ENCODE measurements at regions not wholly inside any gene's neighbourhood (a gene's known extent, or its start where the extent isn't known, plus 50 kb on each side); places are given as distances from the start of the nearest gene placed in this dataset.

DNA sequence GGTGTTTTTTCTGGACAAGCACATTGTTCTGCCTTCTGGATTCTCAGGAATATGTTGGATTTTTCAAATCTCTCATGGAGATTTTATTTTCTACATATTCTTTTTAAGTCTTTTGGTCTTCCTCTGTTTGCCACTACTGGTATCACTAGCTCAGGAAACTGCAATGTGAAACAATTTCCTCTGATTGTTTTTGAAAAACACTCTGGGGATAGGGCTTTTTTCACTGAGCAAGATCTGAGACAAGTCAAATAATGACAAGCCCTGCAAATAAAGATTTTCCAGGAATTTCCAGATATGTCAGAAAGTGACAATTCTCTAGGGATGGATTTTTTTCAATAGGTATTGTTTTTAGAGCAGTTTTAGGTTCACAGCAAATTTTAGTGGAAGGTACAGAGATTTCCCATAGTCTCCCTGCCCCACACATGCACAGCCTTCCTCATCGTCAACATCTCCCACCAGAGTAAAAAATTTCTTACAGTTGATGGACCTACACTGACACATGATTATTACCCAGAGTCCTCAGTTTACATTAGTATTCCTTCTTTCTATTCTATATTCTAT lies 86.9 kb upstream of the TMEM161B start:
- DNase-seq (ENCODE audit: low spot score) = no peak

- no peak for DNase-seq (ENCODE audit: low spot score)
These were observed 57.2 kb upstream of the TMEM161B start for GRCh38 chr5:88325868-88326267.

DNA sequence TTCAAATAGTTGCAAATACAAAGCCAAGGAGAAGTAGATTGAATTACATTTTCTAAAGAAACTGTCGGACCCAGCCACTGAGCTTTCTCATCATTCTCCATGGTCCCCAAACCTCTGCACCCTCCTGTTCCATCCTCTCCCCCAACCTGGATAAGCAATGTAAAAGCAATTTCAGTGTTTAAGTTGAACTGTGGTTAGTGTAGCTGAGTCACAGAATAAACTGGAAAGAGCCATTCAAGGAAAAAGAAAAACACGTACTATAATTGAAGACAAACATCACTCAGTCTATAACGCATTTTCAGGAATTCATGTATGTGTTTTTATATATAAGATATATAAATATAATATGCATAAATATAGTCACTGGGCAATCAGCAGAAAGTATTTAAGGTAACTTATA lies 54.1 kb upstream of the TMEM161B start:
- DNase-seq (ENCODE audit: low spot score) = no peak

All from iPS-NIHi11 (cell line).